LNCaP clone FGC (cell line): ENCODE measurements at regions not wholly inside any gene's neighbourhood (a gene's known extent, or its start where the extent isn't known, plus 50 kb on each side); places are given as distances from the start of the nearest gene placed in this dataset.

Experiments
- DNase-seq: peaks from one replicate; pipeline ENCODE4 v3.0.0-alpha.2; 2011; ENCODE audit warnings: low read depth
- H3K4me3 ChIP-seq: 2 replicates; pipeline ENCODE4 v1.5.1; 2011; ENCODE audit warnings: mild to moderate bottlenecking, low read depth, low read length, control low read depth
- TF ChIP-seq, protein P1 (sequence below): IDR thresholded peaks from 2 replicates; pipeline ENCODE4 v1.5.1; 2012; ENCODE audit warnings: mild to moderate bottlenecking; ENCODE audit not compliant: control insufficient read depth, insufficient read depth; ENCODE audit errors: extremely low read depth

GRCh38 chr1:29436181-29436785, 200.0 kb downstream of the PTPRU start:
- TF ChIP-seq, protein P1, sequence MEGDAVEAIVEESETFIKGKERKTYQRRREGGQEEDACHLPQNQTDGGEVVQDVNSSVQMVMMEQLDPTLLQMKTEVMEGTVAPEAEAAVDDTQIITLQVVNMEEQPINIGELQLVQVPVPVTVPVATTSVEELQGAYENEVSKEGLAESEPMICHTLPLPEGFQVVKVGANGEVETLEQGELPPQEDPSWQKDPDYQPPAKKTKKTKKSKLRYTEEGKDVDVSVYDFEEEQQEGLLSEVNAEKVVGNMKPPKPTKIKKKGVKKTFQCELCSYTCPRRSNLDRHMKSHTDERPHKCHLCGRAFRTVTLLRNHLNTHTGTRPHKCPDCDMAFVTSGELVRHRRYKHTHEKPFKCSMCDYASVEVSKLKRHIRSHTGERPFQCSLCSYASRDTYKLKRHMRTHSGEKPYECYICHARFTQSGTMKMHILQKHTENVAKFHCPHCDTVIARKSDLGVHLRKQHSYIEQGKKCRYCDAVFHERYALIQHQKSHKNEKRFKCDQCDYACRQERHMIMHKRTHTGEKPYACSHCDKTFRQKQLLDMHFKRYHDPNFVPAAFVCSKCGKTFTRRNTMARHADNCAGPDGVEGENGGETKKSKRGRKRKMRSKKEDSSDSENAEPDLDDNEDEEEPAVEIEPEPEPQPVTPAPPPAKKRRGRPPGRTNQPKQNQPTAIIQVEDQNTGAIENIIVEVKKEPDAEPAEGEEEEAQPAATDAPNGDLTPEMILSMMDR, result no peak
- H3K4me3 ChIP-seq, result no peak overlapping the region
- no peak for DNase-seq

GRCh38 chr1:29433830-29434229, 197.5 kb downstream of the PTPRU start:
- no peak for DNase-seq
- TF ChIP-seq, protein P1, result no peak
- no peak overlapping the region for H3K4me3 ChIP-seq

GRCh38 chr1:29431138-29431537, 194.8 kb downstream of the PTPRU start:
- no peak overlapping the region for H3K4me3 ChIP-seq
- DNase-seq, result no peak
- TF ChIP-seq, protein P1, result no peak

DNA sequence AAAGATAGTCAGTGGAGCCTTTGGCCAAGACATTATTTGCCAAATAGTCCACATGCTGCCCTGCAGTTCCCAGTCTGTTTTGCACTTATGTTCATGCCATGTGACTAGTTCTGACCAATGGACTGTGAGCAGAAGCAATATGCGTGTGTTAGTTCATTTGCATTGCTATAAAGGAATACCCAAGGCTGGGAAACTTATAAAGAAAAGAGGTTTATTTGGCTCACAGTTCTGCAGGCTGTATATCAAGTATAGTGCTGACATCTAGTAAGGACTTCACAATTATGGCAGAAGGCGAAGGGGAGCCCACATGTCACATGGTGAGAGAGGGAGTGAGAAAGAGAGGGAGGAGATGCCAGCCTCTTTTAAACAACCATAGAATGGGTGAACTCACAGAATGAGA, 193.3 kb downstream of the PTPRU start:
- TF ChIP-seq, protein P1, result no peak
- DNase-seq, result no peak
- no peak overlapping the region for H3K4me3 ChIP-seq

GRCh38 chr1:29428997-29429396, 192.7 kb downstream of the PTPRU start:
- DNase-seq, result no peak
- H3K4me3 ChIP-seq, result no peak overlapping the region
- TF ChIP-seq, protein P1, result no peak

DNA sequence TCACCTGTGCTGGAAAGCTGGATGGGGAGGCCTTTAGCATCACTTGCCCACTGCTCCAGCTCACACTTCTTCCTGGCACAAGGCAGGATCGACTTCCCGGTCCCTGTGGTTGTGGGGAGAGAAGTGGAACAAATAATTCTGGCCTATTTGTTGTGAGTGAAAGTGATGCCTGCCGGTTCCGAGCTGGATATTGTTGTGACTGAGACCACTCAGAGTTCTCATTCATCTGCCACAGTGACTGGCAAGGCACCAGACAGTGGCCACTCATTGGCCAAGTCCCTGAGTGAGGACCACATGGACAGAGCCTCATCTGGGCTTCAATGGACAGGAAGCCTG, 191.9 kb downstream of the PTPRU start:
- H3K4me3 ChIP-seq, result no peak overlapping the region
- TF ChIP-seq, protein P1, result no peak
- DNase-seq, result no peak

GRCh38 chr1:29427614-29428279, 191.4 kb downstream of the PTPRU start:
- TF ChIP-seq, protein P1, result no peak
- no peak overlapping the region for H3K4me3 ChIP-seq
- no peak for DNase-seq
